Upper lobe of right lung (tissue), 1 donor: ENCODE measurements at regions not wholly inside any gene's neighbourhood (a gene's known extent, or its start where the extent isn't known, plus 50 kb on each side); places are given as distances from the start of the nearest gene placed in this dataset.
"Not testable (repeated sequence)": the region's sequence is repeated elsewhere in the genome, so short reads cannot be mapped to it uniquely, and the experiment has no call there.

Experiments
- ATAC-seq: fragments of 200-7000 bp; cut with Tn5 transposase; one replicate; pipeline ENCODE4 v1.9.1; 2020; ENCODE audit warnings: mild to moderate bottlenecking, moderate library complexity
- DNase-seq: peaks from one replicate; pipeline ENCODE4 v3.0.0-alpha.2; 2020
- H3K27ac ChIP-seq: fragments of 200-600 bp; one replicate; pipeline ENCODE4 v1.8.0; 2022
- H3K27me3 ChIP-seq: fragments of 200-600 bp; one replicate; pipeline ENCODE4 v1.8.0; 2022; ENCODE audit warnings: mild to moderate bottlenecking
- H3K36me3 ChIP-seq: fragments of 200-600 bp; one replicate; pipeline ENCODE4 v1.8.0; 2022
- H3K4me1 ChIP-seq: fragments of 200-600 bp; one replicate; pipeline ENCODE4 v1.8.0; 2022
- H3K4me3 ChIP-seq: fragments of 200-600 bp; one replicate; pipeline ENCODE4 v1.8.0; 2022; ENCODE audit warnings: mild to moderate bottlenecking
- H3K9me3 ChIP-seq: fragments of 200-600 bp; one replicate; pipeline ENCODE4 v1.8.0; 2022
- CTCF ChIP-seq: fragments of 200-600 bp; IDR thresholded peaks from one replicate; pipeline ENCODE4 v1.8.0; 2022; ENCODE audit warnings: antibody characterized with exemption
- intact Hi-C: fragments of 100-400 bp; cut with DNase I; formaldehyde crosslinking; loops from one replicate; pipeline ENCODE4 v1.11.0; 2022
- donor health status: DM: no; HTN: yes; CAD: no; lungs with severe emphysema.

- no peak for TF ChIP-seq CTCF
- Histone ChIP-seq H3K4me3 (no peak overlapping the region), H3K9me3 (no peaks in the 10 kb centered on the region), H3K4me1 (peaks cover 9% of the 10 kb centered on the region), H3K27me3 (no peaks in the 10 kb centered on the region), H3K36me3 (no peaks in the 10 kb centered on the region), H3K27ac (peak overlapping the region; percentile 51)
- DNase-seq (no peak), ATAC-seq (no peak)
- intact Hi-C loops: no loop called here
These were observed 178.0 kb upstream of the KL start for GRCh38 chr13:32837973-32838927.

- intact Hi-C loops: no loop called here
These were observed 177.3 kb upstream of the KL start for GRCh38 chr13:32838945-32839344.

GRCh38 chr13:32840113-32840512, 176.1 kb upstream of the KL start:
- peaks cover 9% of the 10 kb centered on the region for H3K4me1 ChIP-seq
- DNase-seq (no peak), ATAC-seq (no peak)
- H3K4me3 ChIP-seq: no peak overlapping the region
- H3K9me3 ChIP-seq: no peaks in the 10 kb centered on the region
- no peaks in the 10 kb centered on the region for H3K27me3 ChIP-seq
- TF ChIP-seq CTCF: no peak
- intact Hi-C loops: no loop called here
- H3K27ac ChIP-seq: no peak overlapping the region
- no peaks in the 10 kb centered on the region for H3K36me3 ChIP-seq

More at GRCh38 chr13:32838945-32839344, 177.3 kb upstream of the KL start:
- TF ChIP-seq CTCF: no peak
- DNase-seq (no peak), ATAC-seq (peak; percentile 72)
- no peaks in the 10 kb centered on the region for H3K27me3 ChIP-seq
- peak overlapping the region; percentile 51 for H3K27ac ChIP-seq
- no peaks in the 10 kb centered on the region for H3K9me3 ChIP-seq
- H3K36me3 ChIP-seq: no peaks in the 10 kb centered on the region
- peaks cover 9% of the 10 kb centered on the region for H3K4me1 ChIP-seq
- no peak overlapping the region for H3K4me3 ChIP-seq

GRCh38 chr13:32840989-32841713, 175.1 kb upstream of the KL start:
- H3K27me3 ChIP-seq: no peaks in the 10 kb centered on the region
- H3K4me3 ChIP-seq: no peak overlapping the region
- DNase-seq (no peak), ATAC-seq (no peak)
- intact Hi-C loops: no loop called here
- no peak overlapping the region for H3K27ac ChIP-seq
- peaks cover 9% of the 10 kb centered on the region for H3K4me1 ChIP-seq
- H3K36me3 ChIP-seq: no peaks in the 10 kb centered on the region
- no peaks in the 10 kb centered on the region for H3K9me3 ChIP-seq
- no peak for TF ChIP-seq CTCF

- no peaks in the 10 kb centered on the region for H3K9me3 ChIP-seq
These were observed 170.0 kb upstream of the KL start for GRCh38 chr13:32845952-32846950.

GRCh38 chr13:32847976-32848375, 168.2 kb upstream of the KL start:
- H3K9me3 ChIP-seq, H3K4me3 ChIP-seq, H3K27me3 ChIP-seq, ATAC-seq, intact Hi-C loops, H3K27ac ChIP-seq, H3K4me1 ChIP-seq, H3K36me3 ChIP-seq, DNase-seq: not testable (repeated sequence)

More at GRCh38 chr13:32845952-32846950, 170.0 kb upstream of the KL start:
- ATAC-seq (no peak), DNase-seq (no peak)
- Histone ChIP-seq H3K4me3 (no peak overlapping the region), H3K27me3 (no peaks in the 10 kb centered on the region), H3K4me1 (no peaks in the 10 kb centered on the region), H3K27ac (no peak overlapping the region), H3K36me3 (no peaks in the 10 kb centered on the region)
- intact Hi-C loops: no loop called here
- TF ChIP-seq CTCF: no peak
